Ishikawa (cell line): ENCODE measurements at regions not wholly inside any gene's neighbourhood (a gene's known extent, or its start where the extent isn't known, plus 50 kb on each side); places are given as distances from the start of the nearest gene placed in this dataset.

Source experiments
- CEBPB ChIP-seq: IDR thresholded peaks from 2 replicates; pipeline ENCODE4 v1.6.1; 2012
- CREB1 ChIP-seq: IDR thresholded peaks from 2 replicates; pipeline ENCODE4 v1.6.1; 2012; ENCODE audit warnings: low read depth
- EGR1 ChIP-seq: IDR thresholded peaks from 2 replicates; pipeline ENCODE4 v1.6.1; 2012
- EP300 ChIP-seq: IDR thresholded peaks from 2 replicates; pipeline ENCODE4 v1.6.1; 2012; ENCODE audit warnings: borderline replicate concordance
- FOXM1 ChIP-seq: IDR thresholded peaks from 2 replicates; pipeline ENCODE4 v1.6.1; 2012; ENCODE audit warnings: low read depth, borderline replicate concordance
- MAX ChIP-seq: IDR thresholded peaks from 2 replicates; pipeline ENCODE4 v1.6.1; 2012
- NFIC ChIP-seq: IDR thresholded peaks from 2 replicates; pipeline ENCODE4 v1.6.1; 2012
- RAD21 ChIP-seq: IDR thresholded peaks from 2 replicates; pipeline ENCODE4 v1.6.1; 2012; ENCODE audit warnings: low read depth
- REST ChIP-seq: IDR thresholded peaks from 2 replicates; pipeline ENCODE4 v1.6.1; 2012; ENCODE audit warnings: low read depth, mild to moderate bottlenecking
- TAF1 ChIP-seq: IDR thresholded peaks from 2 replicates; pipeline ENCODE4 v1.6.1; 2012; ENCODE audit warnings: low read depth, mild to moderate bottlenecking
- TCF12 ChIP-seq: IDR thresholded peaks from 2 replicates; pipeline ENCODE4 v1.6.1; 2012; ENCODE audit warnings: low read depth
- TEAD4 ChIP-seq: IDR thresholded peaks from 2 replicates; pipeline ENCODE4 v1.6.1; 2012
- YY1 ChIP-seq: IDR thresholded peaks from 2 replicates; pipeline ENCODE4 v1.6.1; 2012; ENCODE audit warnings: low read depth
- ZBTB7A ChIP-seq: IDR thresholded peaks from 2 replicates; pipeline ENCODE4 v1.6.1; 2012; ENCODE audit warnings: low read depth
- TF ChIP-seq, protein P1 (sequence below): IDR thresholded peaks from 2 replicates; pipeline ENCODE4 v1.6.1; 2012

GRCh38 chr3:124275412-124275811 lies 283.5 kb upstream of the ROPN1 start:
- no peak for TF ChIP-seq MAX
- no peak for TF ChIP-seq TAF1
- TF ChIP-seq RAD21, result no peak
- TF ChIP-seq, protein P1, sequence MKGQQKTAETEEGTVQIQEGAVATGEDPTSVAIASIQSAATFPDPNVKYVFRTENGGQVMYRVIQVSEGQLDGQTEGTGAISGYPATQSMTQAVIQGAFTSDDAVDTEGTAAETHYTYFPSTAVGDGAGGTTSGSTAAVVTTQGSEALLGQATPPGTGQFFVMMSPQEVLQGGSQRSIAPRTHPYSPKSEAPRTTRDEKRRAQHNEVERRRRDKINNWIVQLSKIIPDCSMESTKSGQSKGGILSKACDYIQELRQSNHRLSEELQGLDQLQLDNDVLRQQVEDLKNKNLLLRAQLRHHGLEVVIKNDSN, result no peak
- TF ChIP-seq TEAD4, result no peak
- TF ChIP-seq FOXM1, result no peak
- TF ChIP-seq CREB1, result no peak
- TF ChIP-seq EP300, result no peak
- no peak for TF ChIP-seq YY1
- TF ChIP-seq EGR1, result no peak
- no peak for TF ChIP-seq REST
- TF ChIP-seq TCF12, result no peak
- no peak for TF ChIP-seq CEBPB
- TF ChIP-seq ZBTB7A, result no peak
- TF ChIP-seq NFIC, result no peak

- TF ChIP-seq ZBTB7A (no peak), RAD21 (no peak), CEBPB (no peak), MAX (no peak), TAF1 (no peak), EP300 (no peak), CREB1 (no peak), NFIC (no peak), YY1 (no peak), TCF12 (no peak), TEAD4 (no peak), FOXM1 (no peak), REST (no peak), EGR1 (no peak)
- TF ChIP-seq, protein P1, result no peak
These were observed 284.2 kb upstream of the ROPN1 start for GRCh38 chr3:124276133-124276532.

- TF ChIP-seq ZBTB7A (no peak), RAD21 (no peak), EP300 (no peak), CREB1 (no peak), NFIC (no peak), REST (no peak), EGR1 (no peak), TEAD4 (no peak), TAF1 (no peak), FOXM1 (no peak), YY1 (no peak), CEBPB (no peak), TCF12 (no peak), MAX (no peak)
- TF ChIP-seq, protein P1, result no peak
These were observed 284.7 kb upstream of the ROPN1 start for GRCh38 chr3:124276539-124277143.
